HUES64 (cell line): ENCODE measurements at regions not wholly inside any gene's neighbourhood (a gene's known extent, or its start where the extent isn't known, plus 50 kb on each side); places are given as distances from the start of the nearest gene placed in this dataset.

Experiments used
- H3K27ac ChIP-seq: 2 replicates; pipeline ENCODE4 v1.7.0; 2013; ENCODE audit warnings: low read depth, low read length, inconsistent platforms
- H3K27me3 ChIP-seq: 2 replicates; pipeline ENCODE4 v1.6.1; 2013; ENCODE audit warnings: mild to moderate bottlenecking, low read length; ENCODE audit not compliant: insufficient read depth
- H3K36me3 ChIP-seq: 2 replicates; pipeline ENCODE4 v1.6.1; 2013; ENCODE audit warnings: mild to moderate bottlenecking, low read length; ENCODE audit not compliant: insufficient read depth
- H3K4me1 ChIP-seq: 2 replicates; pipeline ENCODE4 v1.6.1; 2013; ENCODE audit warnings: mild to moderate bottlenecking, low read length, moderate library complexity; ENCODE audit not compliant: insufficient read depth
- H3K4me3 ChIP-seq: 2 replicates; pipeline ENCODE4 v1.5.1; 2013; ENCODE audit warnings: mild to moderate bottlenecking, low read length, moderate library complexity
- H3K9ac ChIP-seq: 2 replicates; pipeline ENCODE4 v1.6.1; 2013; ENCODE audit warnings: mild to moderate bottlenecking, low read depth, low read length
- H3K9me3 ChIP-seq: 2 replicates; pipeline ENCODE4 v1.6.1; 2013; ENCODE audit warnings: low read depth, low read length; ENCODE audit not compliant: insufficient read depth
- WGBS: fragments of 150-250, 120-280 bp; methylation state at CpG from one replicate; pipeline ENCODE4 v1.1.7; 2013; ENCODE audit warnings: missing lambda C conversion rate; 5-methylcytosine and 5-hydroxymethylcytosine counted together

DNA sequence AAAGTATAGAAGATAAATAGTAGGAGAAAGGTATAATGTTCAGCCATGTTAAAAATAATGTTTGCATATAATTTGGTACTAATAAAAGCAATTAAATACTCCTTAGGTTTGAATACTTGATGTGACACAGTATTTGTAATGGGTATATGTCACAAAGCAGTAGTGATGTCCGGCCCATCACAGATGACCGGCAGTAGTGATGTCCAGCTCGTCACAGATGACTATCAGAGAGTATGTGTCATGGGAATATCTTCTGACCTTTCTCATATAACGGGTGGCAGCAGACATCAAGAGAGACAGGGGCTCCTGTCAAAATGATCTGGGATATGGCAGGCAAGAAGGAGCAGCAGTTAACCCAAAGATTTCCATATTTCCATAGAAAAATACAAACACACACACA, 477.4 kb upstream of the KLF6 start:
- Histone ChIP-seq H3K9me3 (no peaks in the 10 kb centered on the region), H3K36me3 (no peaks in the 10 kb centered on the region), H3K4me3 (no peak overlapping the region), H3K27ac (no peak overlapping the region), H3K9ac (no peak overlapping the region), H3K4me1 (no peaks in the 10 kb centered on the region), H3K27me3 (no peaks in the 10 kb centered on the region)
- WGBS: 95% methylated on average over 4 of the region's 4 CpGs

DNA sequence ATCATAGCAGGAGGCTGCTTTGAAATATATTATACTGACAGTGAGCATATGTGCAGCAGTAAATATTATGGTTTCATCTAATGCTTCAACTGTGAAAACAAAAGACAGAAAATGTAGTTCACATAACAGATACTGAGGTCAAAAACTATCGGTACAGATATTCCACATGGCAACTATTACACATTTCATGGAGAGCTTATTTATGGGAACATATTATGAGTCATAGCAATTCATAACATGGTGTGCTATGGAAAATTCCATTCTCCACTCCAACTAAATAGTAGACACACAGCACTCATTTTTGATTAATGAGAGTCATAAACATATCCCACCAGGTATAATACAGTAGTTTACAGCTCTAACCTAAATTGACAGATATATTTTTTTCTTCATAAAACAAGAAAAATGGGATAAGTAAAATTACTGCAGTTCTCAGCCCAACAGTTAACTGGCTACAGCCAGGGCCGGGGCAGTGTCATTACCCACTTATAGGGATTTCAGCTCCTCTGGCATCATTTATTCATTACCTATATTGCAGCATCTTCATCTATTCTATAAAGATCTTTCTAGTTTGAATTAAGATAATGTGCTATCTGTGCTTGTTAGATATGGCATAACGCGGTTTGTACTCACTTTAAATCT, 475.6 kb upstream of the KLF6 start:
- H3K9ac ChIP-seq: no peak overlapping the region
- no peaks in the 10 kb centered on the region for H3K4me1 ChIP-seq
- H3K4me3 ChIP-seq: no peak overlapping the region
- 96% methylated on average over 2 of the region's 4 CpGs for WGBS
- no peaks in the 10 kb centered on the region for H3K36me3 ChIP-seq
- H3K9me3 ChIP-seq: no peaks in the 10 kb centered on the region
- H3K27me3 ChIP-seq: no peaks in the 10 kb centered on the region
- no peak overlapping the region for H3K27ac ChIP-seq

DNA sequence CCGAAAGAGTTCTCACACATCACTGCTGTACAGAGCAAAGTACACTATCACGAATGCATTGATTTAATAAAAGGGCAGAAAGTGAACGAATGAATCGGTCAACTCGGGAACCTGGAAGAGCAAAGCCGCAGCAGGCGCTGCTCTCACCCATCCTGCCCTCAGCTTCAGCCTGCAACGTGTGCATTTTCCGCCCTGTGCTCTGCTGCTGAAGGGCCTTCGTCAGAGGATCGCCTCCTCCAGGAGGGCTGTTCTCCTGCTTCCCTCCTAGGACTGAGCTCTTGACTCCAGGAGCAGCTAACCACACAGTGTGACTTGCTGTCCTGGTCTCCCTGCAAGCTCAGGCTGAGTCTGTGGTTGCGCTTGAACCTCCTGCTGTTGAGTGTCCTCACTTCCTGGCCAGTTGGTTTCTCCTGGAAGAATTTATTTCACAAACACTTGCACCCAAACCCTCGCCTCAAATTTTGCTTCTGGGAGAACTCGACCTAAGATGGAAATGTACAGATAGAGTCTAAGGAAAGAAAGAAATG, 473.0 kb upstream of the KLF6 start:
- WGBS: 88% methylated on average over 14 of the region's 14 CpGs
- Histone ChIP-seq H3K9ac (no peak overlapping the region), H3K36me3 (no peaks in the 10 kb centered on the region), H3K4me3 (no peak overlapping the region), H3K4me1 (no peaks in the 10 kb centered on the region), H3K27ac (no peak overlapping the region), H3K9me3 (no peaks in the 10 kb centered on the region), H3K27me3 (no peaks in the 10 kb centered on the region)

DNA sequence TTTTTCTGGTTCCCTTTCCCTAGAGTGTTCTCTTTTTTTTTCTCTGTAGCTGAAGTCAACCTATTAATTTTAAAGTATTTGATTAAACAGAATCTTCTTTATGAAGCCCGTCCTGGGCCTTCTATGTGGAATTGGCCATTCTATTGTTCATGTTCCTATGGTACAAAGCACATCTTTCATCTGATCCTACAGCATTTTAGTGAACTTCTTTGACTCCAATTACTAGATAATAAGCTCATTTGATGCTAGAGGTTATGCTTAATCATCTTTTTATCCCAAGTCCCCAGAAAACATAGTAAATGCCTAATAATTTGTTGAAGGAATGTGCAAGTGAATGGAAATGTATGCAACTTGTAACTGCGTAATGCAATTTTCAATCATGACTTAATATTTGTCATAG, 472.0 kb upstream of the KLF6 start:
- H3K9me3 ChIP-seq: no peaks in the 10 kb centered on the region
- H3K27me3 ChIP-seq: no peaks in the 10 kb centered on the region
- H3K4me3 ChIP-seq: no peak overlapping the region
- H3K36me3 ChIP-seq: no peaks in the 10 kb centered on the region
- no peak overlapping the region for H3K9ac ChIP-seq
- no peaks in the 10 kb centered on the region for H3K4me1 ChIP-seq
- 83% methylated on average over 1 of the region's 2 CpGs for whole genome bisulfite sequencing
- H3K27ac ChIP-seq: no peak overlapping the region

DNA sequence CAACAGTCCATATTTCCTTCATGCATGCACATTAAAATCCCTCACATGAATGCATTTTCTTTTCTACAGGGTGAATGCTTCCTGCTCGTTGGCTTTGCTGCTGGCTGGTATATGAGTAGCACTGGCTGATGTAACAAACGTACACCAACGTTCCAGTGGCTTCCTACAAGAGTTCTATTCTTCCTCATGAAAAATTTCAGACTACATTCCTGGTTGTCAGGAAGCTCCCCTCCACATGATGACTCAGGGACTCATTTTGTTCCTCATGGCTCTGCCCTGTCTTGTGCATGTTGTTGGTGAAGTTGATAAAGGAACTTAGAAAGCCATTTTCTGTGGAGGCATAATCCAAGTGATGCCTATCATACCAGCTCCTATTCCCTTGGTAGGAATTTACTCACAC, 470.7 kb upstream of the KLF6 start:
- Histone ChIP-seq H3K27ac (no peak overlapping the region), H3K9ac (no peak overlapping the region), H3K27me3 (no peaks in the 10 kb centered on the region), H3K4me1 (no peaks in the 10 kb centered on the region), H3K36me3 (no peaks in the 10 kb centered on the region), H3K9me3 (no peaks in the 10 kb centered on the region), H3K4me3 (no peak overlapping the region)
- WGBS: 95% methylated on average over 3 of the region's 3 CpGs

DNA sequence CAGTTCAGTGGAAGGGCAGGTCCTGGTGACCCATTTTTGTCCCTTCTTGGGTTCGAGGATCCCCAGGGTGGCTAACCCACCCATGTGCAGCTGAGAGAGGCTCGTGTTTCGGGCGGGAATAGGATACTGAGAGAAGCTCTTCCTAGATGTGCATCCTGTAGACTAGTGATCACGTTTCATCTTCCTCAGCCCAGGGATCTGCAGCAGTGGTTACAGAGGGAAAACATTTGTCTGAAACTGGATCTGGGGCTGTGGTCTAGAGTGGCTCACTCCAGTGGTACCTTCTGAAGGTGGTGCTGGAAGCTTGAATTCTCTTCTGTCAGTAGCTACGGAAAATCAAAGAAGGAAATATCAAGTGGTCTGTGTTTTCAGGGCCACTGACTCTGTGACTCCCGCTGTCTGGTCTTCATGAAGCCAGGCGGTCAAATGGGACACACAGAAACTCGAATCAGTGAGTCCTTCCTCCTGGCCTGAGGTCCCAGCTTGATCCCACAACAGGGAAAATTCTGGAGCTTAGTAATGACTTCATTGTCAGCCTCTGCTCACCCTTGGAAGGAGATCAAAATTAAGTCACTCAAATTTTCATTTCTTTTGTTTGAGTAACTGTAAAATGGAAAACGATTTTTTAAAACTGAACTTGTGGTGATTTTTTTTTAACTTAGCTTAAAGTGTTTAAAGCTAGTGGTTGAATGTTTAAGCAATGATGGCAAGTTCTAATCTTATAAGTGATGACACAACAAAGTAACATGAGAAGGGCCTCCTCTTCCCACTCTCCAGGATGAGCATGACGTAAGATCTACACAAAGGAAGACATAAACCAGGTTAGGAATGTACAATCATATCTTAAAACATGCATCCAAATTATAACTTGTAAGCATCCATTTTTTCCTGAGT, 469.3 kb upstream of the KLF6 start:
- H3K27ac ChIP-seq: no peak overlapping the region
- no peaks in the 10 kb centered on the region for H3K9me3 ChIP-seq
- H3K9ac ChIP-seq: no peak overlapping the region
- no peaks in the 10 kb centered on the region for H3K27me3 ChIP-seq
- no peaks in the 10 kb centered on the region for H3K4me1 ChIP-seq
- 93% methylated on average over 11 of the region's 11 CpGs for WGBS
- no peak overlapping the region for H3K4me3 ChIP-seq
- H3K36me3 ChIP-seq: no peaks in the 10 kb centered on the region

DNA sequence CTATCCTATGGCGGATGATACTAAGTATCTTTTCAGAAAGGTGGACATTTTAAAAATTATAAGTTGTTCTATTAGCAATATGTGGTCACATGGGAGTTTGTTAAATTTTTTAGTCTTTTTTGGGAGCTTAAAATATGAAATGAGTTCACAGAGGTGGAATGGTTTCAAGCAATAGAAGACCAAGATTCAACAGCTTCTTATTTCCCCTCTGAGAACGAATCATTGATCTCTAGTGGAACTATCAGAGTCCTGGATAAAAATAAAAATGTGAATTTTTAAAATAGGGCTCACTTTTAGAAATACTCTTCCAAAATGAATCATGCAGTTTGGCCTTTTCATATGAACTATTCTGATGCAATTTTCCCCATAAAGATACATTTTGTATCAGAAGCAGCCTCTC, 467.7 kb upstream of the KLF6 start:
- no peak overlapping the region for H3K4me3 ChIP-seq
- H3K27me3 ChIP-seq: no peaks in the 10 kb centered on the region
- no peaks in the 10 kb centered on the region for H3K36me3 ChIP-seq
- H3K9me3 ChIP-seq: no peaks in the 10 kb centered on the region
- 96% methylated on average over 2 of the region's 2 CpGs for WGBS
- no peak overlapping the region for H3K27ac ChIP-seq
- H3K9ac ChIP-seq: no peak overlapping the region
- H3K4me1 ChIP-seq: no peaks in the 10 kb centered on the region

DNA sequence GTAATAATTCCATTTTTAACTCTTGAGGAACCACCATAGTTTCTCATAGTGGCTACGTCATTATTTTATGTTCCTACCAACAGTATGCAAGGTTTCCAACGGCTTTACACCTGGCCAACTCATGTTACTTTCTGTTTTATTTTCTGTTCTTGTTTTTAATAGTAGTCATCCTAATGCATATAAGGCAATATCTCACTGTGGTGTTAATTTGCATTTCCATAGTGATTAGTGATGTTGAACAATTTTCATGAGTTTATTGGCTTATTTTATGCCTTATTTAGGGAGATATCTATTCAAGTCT, 465.5 kb upstream of the KLF6 start:
- H3K4me1 ChIP-seq: no peaks in the 10 kb centered on the region
- H3K4me3 ChIP-seq: no peak overlapping the region
- H3K36me3 ChIP-seq: no peaks in the 10 kb centered on the region
- no peaks in the 10 kb centered on the region for H3K9me3 ChIP-seq
- WGBS: 100% methylated on average over 2 of the region's 2 CpGs
- no peak overlapping the region for H3K9ac ChIP-seq
- no peak overlapping the region for H3K27ac ChIP-seq
- no peaks in the 10 kb centered on the region for H3K27me3 ChIP-seq

DNA sequence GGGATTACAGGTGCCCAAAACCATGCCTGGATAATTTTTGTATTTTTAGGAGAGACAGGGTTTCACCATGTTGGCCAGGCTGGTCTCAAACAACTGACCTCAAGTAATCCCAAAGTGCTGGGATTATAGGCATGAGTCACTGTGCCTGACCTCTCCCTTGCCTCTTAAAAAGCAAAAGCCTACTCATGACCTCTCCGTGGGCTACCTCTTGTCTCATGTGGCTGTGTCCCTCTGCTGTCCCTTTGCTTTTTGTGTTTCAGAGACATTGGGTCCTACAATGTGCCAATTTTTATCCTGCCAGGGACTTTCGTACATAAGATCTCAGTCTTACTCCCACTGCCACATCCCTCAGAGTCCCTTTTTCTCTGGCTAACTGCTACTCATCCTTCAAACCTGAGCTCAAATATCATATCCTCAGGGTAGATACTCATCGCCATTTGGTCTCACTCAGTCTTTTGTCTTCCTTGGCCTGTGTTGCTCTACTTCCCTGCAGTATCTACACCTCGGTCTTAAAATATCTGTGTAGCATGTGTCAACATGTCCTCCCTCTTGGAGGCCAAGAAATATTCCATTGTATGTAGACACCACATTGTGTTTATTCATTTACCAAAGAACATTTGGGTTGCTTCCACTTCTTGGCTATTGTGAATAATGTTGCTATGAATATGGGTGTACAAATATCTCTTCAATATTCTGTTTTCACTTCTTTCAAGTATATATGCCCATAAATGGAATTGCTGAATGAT, 465.0 kb upstream of the KLF6 start:
- Histone ChIP-seq H3K27ac (no peak overlapping the region), H3K4me3 (no peak overlapping the region), H3K4me1 (no peaks in the 10 kb centered on the region), H3K36me3 (no peaks in the 10 kb centered on the region), H3K27me3 (no peaks in the 10 kb centered on the region), H3K9me3 (no peaks in the 10 kb centered on the region), H3K9ac (no peak overlapping the region)
- 92% methylated on average over 4 of the region's 4 CpGs for WGBS

DNA sequence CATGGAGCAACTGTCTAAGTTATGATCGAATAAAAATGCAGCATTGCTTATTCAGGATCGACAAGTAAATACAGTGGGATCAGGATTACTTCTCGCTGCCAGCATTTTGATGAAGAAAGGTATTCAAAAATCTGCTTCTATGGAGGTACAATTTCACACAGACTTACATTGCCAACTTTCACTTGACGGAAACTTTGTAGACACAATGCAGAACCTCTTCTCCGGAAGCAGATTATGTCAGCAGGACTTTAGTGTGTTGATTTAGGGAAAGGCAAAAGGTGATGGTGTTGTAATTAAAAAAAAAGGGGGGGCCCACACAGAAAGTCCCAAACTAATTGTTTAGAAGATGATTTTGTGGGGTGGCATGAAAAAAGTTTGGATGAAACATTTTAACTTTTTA, 462.4 kb upstream of the KLF6 start:
- H3K4me1 ChIP-seq: peaks cover 18% of the 10 kb centered on the region
- H3K36me3 ChIP-seq: no peaks in the 10 kb centered on the region
- no peak overlapping the region for H3K27ac ChIP-seq
- no peak overlapping the region for H3K4me3 ChIP-seq
- no peaks in the 10 kb centered on the region for H3K9me3 ChIP-seq
- no peak overlapping the region for H3K9ac ChIP-seq
- H3K27me3 ChIP-seq: no peaks in the 10 kb centered on the region
- WGBS: 96% methylated on average over 5 of the region's 5 CpGs

DNA sequence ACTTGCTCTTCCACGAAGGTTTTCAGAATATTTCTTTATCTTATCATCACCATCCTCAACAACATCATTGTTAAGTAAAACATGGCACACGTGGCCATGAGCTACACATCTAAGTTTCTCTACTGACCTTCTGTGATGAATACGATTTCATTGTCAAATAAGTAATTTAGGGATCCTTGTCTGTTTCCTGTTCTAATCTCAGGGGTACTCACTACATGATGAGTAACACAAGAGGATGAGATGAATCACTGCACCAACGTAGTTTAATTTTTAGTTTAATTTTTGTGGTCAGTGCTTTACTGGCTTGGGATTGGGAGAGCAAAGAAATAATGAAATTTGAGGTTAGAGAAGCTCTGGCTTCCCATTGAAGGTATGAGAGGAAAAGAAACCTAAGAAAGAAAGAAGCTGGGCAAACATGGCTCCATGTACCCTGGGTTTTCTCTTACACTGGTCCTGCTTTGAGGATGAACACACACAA, 461.9 kb upstream of the KLF6 start:
- Histone ChIP-seq H3K9ac (no peak overlapping the region), H3K27ac (no peak overlapping the region), H3K36me3 (no peaks in the 10 kb centered on the region), H3K9me3 (no peaks in the 10 kb centered on the region), H3K4me3 (no peak overlapping the region), H3K27me3 (no peaks in the 10 kb centered on the region), H3K4me1 (peaks cover 23% of the 10 kb centered on the region)
- 84% methylated on average over 4 of the region's 4 CpGs for WGBS
